Eye (tissue), 1 donor: ENCODE measurements at regions not wholly inside any gene's neighbourhood (a gene's known extent, or its start where the extent isn't known, plus 50 kb on each side); places are given as distances from the start of the nearest gene placed in this dataset.
"Not testable (repeated sequence)": the region's sequence is repeated elsewhere in the genome, so short reads cannot be mapped to it uniquely, and the experiment has no call there.

Experiments used
- DNase-seq: peaks from one replicate; pipeline ENCODE4 v3.0.0-alpha.2; 2015

DNA sequence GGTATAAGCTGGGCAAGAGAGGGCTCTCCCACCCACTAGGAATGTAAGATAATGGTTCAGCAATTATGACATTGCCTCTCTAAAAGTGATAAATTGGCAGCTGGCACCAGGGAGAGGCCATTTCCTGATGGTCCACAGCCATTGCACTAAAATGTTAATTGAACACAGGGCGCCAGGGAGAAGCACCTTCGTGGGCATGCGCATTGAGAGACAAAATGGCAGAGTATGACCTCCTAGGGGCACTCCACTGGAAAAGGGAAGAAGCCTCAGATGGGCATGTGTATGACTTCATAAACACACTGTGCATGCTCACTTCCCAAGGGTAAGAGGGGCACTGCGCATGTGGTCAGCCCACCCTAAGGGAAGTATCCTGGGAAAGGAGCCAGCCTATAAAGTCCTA, 419.2 kb downstream of the AGTPBP1 start:
- DNase-seq, result no peak

DNA sequence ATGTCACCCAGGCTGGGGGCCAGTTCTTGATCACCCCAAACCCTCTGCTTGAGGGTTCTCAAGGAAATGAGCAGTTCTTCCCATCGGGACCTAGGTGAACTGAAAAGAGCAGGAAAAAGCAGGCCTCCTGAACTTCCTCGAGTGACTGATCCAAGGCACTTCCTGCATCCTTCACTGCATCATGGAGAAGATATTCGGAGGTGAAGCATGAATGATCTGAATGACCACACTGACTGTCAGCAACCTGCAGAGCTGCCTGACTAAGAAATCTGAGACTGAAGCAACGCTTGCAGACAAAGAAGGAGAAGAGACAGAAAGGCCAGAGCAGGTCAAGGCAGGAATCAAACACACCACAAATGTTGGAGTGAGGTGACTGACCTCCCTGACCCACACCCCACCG, 420.2 kb downstream of the AGTPBP1 start:
- no peak for DNase-seq

DNA sequence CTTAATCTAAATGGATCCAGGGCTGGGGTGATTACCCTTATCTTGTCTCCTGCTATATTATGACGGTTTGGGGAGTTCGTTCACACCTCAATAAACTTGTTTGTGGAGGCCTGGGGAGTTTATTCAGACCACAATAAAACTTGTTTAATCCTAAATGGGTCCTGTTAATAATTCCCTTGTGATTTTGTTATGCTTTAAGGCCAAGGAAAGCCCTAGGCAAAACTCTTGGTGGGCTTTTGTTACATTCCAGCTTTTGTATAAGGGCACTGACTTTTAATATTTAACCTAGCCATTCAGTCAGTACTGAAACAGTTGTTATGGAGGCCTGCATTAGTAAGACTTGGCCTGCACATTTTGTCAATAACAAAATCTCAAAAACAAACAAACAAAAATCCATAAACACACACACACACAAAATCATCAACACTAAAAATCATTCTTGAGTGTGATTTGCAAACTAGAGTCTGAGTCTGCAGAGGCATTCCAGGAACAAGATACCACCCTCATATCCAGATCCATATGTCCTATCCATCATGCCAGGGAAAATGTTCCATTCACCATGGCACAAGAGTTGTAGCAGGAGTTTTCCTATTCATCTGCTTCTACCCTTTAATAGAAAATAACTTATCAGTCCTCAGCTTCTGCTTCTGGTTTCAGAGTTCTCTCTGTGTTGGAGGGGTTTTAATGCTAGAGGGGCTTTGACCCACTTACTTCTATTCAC, 421.7 kb downstream of the AGTPBP1 start:
- DNase-seq, result no peak

DNA sequence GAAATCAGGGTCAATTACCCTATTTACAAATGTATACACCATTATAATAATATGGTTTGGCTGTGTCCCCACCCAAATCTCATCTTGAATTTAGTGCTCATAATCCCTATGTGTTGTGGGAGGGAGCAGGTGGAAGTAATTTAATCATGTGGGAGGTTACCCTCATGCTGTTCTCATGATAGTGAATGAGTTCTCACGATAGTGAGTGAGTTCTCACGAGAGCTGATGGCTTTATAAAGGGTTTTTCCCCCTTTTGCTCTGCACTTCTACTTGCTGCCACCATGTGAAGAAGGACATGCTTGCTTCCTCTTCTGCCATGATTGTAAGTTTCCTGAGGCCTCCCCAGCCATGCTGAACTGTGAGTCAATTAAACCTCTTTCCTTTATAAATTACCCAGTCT, 426.2 kb downstream of the AGTPBP1 start:
- DNase-seq, result not testable (repeated sequence)

DNA sequence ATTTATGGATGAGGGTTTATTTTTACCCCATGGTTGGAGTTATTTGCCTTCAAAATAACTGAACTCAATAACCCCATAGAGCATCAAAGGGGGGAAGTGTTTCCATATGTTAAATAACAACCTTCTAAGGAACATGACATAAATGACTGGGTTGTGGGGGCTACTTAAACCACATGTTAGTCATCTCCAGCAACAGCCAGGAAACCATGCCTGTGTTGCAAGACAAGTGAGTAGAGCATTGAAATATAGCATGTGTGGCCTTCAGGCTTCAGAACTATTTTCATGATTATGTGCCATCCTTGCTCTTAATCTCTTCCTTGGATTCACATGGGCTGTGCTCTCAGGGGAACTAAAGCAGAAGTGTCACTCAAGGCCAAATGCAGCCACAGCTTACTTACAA, 431.2 kb downstream of the AGTPBP1 start:
- no peak for DNase-seq

DNA sequence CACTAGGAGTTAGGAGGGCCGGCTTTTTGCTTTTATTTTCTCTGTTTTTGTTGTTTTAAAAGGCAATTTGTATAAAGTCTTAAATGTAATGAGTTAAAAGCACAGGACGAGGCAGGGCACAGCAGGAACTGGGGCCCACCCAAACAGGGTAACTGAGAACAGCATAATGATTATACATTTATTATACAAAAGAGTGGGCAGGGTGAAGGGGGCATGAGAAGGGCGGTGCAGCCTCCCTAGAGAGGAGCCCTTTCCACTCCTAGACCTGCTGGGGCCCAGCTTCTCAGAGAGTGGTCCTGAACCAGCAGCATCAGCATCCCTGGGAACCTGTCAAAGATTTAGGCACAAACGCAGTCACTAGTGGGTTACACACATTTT, 438.0 kb downstream of the AGTPBP1 start:
- DNase-seq, result no peak

DNA sequence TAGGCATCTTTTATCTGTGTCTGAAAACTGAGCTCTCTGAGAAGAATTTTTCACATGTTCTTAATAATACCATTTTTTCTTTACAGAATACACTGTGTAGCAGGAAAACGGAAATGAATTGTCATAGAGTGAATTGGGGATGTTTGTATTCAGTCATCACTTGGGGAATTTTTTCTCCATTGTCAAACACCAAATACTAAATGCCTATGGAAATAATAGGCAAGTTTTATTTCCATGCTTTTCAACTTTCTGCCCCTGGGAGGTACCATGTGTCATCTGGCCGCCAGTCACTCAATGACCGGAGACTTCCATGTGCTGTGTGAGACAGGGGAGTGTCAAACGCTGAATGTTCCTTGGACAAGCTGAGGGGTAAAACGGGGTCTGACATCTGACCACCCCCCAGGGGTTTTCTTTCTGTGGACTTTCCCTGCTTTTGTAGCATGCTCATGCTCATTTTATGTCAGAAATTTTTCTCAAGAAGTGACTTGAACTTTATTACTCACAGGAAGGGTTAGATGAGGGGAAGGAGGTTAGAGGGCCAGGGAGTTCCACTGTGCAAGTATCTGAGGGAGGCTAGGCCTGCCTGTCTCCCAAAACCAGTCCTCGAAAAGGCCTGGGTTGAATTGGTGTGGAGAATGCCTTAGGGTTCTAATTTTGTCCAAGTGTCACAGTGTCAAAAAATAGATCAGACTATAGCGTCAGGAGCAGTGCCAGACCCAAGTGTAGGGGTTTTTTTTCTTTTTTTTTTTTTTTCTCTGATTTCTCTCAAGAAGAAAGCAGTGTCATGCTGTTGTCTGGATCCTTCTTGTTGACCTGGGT, 438.6 kb downstream of the AGTPBP1 start:
- peak; percentile 5 for DNase-seq

DNA sequence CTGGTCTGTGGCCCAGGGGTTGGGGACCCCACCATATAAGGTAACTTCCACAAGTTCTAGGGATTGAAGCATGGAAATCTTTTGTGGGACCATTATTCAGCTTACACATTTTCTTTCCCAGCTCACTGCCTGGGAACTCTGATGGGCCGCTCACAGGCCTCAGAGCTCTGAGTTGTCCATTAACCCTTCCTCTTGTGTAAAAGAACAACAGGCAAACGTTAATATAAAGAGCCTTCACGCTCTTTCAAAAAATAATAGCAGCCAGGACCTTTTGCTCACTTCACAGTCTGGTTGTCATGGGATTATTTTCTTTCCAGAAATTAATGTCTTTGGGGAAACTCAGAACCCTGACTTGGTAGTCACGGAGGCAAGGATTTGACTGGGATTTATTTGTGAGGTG, 443.3 kb downstream of the AGTPBP1 start:
- no peak for DNase-seq

DNA sequence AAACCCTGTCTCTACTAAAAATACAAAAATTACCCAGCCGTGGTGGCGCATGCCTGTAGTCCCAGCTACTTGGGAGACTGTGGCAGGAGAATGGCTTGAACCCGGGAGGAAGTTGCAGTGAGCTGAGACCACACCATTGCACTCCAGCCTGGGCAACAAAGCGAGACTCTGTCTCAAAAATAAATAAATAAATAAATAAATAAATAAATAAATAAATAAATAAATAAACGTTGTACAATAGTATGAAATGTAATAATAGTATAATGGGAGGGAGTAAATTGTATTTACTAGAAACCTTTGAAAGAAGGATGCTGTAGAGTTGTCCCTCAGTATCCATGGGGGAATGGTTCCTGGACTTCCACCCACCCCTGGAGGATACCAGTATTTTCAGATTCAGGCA, 446.5 kb downstream of the AGTPBP1 start:
- DNase-seq, result not testable (repeated sequence)

DNA sequence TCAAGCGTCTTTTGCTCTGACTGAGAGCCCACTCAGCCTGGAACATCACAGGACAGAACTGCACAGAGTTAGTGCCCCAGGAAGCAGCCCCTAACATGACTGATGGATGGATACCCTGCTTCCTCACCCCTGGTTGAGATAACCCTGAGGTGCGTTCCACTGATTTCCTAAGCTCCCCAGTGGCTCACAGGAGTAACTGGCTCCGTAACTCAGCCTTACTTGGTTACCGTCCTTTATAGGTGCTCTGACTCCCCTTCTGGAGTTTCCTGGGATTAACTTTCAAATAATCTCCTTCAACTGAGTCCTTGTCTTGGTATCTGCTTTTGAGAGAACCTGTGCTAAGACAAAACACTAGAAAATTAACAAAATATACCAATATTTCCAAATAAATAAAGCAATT, 449.5 kb downstream of the AGTPBP1 start:
- no peak for DNase-seq

DNA sequence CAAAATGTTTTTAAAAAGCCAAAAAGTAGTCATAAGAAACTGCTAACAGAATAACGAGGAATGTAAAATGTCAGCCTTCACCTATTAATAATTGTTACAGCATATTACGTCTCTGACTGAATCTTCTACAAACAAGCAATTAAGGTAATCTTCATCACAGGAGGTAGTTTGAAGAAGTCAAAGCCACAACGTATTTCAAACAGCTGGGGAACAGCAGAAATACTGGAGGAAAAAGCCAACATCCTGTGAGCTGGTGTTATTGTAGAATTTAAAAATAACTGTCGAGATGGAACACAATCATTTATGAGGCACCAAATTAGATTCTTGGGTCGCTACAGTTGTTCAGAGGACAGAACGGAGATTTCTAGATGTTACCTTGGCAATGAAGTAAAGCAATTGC, 450.5 kb downstream of the AGTPBP1 start:
- DNase-seq, result no peak

DNA sequence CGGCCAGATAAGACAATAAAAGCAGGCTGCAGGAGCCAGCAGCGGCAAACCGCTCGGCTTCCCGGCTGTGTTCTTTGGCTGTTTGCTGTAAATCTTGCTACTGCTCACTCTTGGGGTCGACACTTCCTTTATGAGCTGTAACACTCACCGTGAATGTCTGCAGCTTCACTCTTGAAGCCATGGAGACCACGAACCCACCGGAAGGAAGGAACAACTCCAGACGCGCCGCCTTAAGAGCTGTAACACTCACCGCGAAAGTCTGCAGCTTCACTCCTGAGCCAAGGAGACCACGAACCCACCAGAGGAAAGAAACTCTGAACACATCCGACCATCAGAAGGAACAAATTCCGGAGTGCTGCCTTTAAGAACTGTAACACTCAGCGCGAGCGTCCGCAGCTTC, 451.7 kb downstream of the AGTPBP1 start:
- no peak for DNase-seq

DNA sequence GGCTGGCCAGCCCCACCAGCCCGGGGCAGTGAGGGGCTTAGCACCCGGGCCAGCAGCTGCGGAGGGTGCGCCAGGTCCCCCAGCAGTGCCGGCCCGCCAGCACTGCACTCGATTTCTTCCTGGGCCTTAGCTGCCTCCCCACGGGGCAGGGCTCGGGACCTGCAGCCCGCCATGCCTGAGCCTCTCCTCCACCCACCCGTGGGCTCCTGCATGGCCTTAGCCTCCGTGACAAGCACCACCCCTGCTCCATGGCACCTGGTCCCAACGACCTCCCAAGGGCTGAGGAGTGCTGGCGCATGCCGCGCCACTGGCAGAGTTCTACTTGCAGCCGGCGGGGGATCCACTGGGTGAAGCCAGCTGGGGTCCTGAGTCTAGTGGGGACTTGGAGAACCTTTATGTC, 452.6 kb downstream of the AGTPBP1 start:
- DNase-seq, result no peak

DNA sequence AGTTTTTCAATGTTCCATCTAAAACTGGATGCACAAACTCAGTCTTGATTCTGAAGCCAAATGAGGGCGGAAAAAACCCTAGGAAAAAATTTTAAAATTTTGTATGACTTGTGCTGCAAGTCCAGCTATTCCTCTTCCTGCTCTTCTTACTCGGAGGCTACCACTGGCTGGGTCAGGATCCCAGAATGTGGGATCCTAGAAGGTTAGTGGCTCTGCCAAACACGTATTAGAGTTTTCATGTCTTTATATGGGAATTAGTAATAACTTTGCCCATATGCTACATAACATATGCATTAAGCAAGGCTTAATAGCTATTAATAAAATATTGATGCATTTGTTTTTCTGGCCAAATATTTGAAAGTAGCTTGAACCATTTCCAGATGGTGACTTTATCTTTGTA, 458.3 kb downstream of the AGTPBP1 start:
- no peak for DNase-seq

DNA sequence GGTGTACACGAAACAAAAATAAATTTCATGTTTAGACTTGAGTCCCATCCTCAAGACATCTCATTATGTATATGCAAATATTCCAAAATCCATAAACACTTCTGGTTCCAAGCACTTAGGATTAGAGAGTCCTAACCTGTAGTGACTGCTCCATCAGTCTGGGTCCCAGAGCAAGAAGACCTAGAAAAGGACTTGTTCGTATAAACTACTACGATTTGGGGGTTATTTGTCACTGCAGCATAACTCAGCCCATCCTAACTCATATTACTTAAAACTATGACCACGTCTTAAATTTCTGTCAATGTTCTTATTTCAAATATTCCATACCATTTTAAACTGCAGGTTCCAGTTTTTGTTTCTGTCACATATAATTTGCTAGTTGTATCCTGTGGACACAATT, 463.0 kb downstream of the AGTPBP1 start:
- DNase-seq, result no peak

DNA sequence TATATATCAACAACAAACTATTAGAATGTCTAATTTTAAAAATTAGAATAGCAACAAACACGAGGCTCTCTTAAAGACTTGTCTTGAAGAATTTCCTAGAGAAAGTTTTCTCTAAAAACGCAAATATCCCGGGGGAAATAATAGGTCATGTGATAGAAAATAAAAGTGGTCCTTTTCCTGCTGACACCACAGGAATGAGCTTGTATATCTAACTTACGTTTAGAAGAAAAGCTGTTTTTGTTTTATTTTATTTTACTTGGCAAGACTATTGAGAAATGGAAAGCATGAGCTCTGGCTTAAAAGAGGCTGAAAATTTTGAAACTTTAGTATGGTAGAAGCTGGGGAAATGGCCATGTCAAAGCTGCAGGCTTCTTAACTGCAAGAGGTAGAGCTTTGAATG, 465.0 kb downstream of the AGTPBP1 start:
- DNase-seq, result peak; percentile 37

DNA sequence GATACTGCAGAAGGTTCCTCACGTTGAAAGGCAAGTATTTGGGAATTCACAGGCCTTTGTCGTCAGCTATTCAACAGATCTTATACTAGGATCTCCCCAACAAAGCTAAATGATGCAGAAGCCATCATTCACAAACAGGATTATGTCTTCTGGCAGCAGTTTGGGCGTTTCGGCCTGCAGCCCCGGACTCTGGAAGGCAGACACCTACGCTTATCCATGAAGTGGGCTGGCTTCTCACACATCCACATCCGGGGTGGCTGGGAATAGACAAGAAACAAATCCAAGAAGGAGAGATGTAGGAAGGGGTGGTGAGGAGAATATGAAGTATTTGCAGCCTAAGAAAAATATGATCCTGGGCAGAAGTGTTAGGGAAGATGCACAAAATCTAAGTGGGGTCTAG, 471.9 kb downstream of the AGTPBP1 start:
- DNase-seq, result no peak

DNA sequence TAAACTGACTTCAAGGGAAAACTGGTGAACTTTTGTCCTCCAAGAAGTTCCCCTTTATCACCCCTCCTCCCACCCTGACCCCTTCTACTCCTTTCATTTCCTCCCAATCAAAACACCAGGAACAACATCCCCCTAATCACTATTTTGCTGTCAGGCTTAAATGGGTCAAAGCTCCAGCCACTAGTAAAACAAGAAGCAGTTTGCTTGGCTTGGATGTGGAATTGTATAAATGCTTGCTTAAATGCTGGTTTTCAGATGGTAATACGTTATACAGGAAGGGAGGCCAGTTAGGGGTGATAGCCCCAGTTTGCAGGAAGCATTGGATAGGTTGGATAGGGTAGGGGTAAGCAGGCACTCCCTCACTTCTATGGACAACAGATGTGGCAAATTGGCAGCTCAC, 473.6 kb downstream of the AGTPBP1 start:
- peak; percentile 43 for DNase-seq

DNA sequence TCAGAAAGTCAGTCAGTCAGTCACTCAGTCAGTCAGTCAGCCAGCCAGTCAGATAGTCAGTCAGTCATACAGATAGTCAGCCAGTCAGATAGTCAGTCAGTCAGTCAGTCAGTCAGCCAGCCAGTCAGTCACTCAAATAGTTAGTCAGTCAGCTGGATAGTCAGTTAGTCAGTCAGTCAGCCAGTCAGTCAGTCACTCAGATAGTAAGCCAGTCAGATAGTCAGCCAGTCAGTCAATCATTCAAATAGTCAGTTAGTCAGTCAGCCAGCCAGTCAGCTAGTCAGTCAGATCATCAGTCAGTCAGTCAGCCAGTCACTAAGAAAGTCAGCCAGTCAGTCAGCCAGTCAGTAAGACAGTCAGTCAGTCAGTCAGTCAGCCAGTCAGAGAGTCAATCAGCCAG, 477.1 kb downstream of the AGTPBP1 start:
- no peak for DNase-seq

DNA sequence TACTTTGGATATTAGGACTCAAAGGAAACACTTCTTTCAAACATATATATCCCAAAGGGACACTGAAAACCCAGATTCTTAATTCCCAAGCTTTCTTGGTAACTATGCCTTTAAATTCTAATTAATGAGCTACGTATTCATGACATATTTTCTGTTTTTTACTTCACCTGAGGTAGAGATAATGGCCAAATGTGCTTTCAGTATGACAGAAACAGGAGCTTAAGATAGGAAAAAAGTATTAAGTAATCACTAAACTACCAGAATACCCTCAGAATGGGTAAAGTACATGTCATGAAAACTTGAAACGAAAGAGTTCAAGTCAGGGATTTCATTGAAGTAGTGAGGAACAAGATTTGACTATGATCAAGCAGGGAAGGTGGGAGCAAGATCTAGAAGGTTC, 478.5 kb downstream of the AGTPBP1 start:
- no peak for DNase-seq

DNA sequence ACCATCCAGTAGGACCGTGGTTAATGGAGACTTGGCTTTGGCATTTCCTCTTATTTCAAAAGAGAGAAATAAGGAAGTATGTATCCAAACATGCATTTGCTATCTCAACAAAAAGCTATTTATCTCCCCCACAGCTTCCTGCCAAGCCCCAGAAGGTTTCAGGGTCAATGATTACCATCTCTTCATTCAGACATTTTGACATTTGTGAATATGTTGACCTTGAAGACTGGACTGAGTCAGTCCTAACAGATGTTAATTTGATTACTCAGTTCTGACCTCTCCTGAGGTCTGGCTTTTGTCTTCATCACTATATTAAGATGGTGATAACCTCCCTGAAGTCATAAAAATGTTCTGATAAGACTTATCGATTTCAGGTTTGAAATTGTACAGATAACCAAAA, 479.4 kb downstream of the AGTPBP1 start:
- no peak for DNase-seq

DNA sequence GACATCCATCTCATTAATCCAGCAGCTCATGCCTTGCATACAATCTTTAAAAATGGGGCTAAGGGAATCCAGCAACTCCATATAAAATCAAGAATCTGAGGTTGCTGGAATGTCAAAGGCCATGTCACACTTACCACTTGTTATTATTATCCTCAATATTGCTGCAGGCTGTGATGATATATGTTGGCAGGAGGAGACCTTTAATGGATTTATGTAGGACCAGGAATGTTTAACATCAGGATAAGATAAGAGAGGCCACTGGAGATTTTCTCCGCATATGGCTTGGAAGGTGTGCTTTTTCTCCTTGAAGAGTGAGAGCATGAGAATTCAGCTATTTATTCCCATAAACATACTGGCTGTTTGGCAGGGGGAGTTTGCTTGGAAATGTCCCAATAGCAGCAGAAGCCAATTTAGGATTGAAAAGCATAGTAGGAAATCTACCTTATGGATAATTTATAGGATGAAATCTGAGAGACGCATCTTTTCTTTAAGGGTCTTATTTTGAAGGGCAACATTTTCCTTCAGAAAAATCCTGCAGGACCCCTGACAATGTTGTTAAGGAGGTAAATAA, 481.4 kb downstream of the AGTPBP1 start:
- no peak for DNase-seq

DNA sequence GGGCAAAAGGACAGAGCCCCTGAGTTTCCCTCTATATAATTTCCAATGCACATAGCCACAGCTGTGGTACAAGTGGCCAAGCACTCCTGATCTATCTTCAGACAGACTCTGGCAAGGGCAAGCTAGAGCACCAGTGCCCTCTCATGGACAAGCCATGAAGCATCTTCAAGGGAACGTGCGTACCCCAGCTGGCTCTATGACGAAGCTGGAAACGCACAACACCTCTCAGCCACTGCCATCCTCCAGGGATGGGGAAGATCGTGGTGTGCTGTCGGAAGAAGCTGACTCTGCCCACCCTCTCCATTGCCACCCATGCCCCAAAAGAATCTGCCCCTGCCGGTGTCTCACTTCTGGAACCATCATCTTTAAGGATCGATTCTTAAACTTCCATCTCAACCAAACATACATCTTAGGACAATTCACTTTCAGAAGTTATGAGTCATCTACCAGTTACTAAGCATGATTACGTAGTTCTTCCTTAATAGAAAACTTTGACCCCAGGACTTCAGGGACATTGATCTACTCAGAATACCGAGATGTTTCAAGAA, 482.9 kb downstream of the AGTPBP1 start:
- DNase-seq, result peak; percentile 89

DNA sequence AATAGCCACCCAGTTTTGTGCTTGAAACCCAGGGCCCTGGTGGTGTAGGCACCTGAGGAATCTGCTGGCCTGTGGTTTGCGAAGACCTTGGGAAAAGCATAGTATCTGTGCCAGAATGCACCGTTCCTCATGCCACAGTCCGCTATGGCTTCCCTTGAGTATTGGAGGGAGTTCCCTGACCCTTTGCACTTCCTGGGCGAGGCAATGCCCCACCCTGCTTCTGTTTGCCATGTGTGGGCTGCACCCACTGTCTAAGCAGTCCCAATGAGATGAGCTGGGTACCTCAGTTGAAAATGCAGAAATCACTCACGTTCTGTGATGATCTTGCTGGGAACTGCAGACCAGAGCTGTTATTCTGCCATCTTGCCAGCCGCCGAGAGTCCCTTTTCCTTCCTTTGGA, 483.5 kb downstream of the AGTPBP1 start:
- no peak for DNase-seq
